HG03280 (cell line): ENCODE measurements at regions not wholly inside any gene's neighbourhood (a gene's known extent, or its start where the extent isn't known, plus 50 kb on each side); places are given as distances from the start of the nearest gene placed in this dataset.

ENCODE experiments used
- ATAC-seq: cut with Tn5 transposase; IDR thresholded peaks from one replicate; pipeline ENCODE4 v1.9.1; 2021; ENCODE audit warnings: mild to moderate bottlenecking, moderate library complexity; ENCODE audit not compliant: unreplicated experiment

DNA sequence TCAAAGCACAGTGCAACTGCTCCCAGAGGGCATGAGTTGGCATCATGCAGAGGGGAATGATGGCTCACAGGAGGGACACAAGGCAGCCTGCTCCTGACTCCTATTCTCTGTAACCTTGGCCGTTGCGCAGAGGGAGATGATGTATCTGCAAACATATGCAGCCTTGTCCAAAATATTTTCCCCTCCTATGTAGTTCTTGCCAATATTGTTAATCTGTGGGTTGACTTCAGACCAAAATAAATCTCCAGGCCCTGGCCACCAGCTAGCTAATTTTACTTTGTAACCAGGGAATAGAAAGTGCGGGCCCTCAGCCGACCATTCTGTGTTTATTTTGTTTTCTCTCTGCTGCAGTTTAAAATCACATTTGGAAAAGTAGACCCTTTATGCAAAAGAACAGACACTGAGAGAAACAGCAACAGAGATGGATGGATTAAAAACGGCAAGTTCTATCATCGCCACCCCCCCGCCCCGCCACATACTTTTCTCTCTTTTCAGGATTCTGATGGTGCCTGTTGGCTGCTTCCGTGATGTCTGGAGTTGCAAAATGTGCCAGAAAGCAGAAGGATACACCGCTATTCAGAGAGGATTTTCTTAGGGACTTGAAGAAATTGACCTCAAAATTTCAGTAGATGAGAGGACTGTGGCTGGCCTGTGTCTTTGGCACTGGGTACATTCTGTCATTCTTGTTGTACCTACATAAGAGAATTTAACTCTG lies 185.3 kb upstream of the BCOR start:
- no peak for ATAC-seq

DNA sequence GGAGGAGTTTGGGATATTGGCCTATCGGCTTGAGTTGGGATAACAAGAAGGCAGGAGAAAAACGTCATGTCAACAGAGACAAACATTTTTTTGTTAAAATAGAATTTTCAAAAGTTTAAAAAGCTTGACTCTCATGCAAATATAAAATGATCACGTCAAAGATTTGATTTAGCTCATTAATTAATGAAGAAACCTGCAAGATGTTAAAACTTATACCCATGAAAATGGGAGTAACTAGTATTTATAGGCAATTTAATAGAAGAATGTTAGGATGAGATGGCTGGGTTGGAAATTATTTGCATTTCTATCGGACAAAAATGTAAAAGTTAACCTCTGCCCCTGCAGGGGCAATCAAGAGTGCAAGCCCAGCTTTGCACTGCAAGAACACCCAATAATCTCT lies 184.6 kb upstream of the BCOR start:
- no peak for ATAC-seq

- ATAC-seq = no peak
Observed at GRCh38 chrX:40281336-40282005, 183.7 kb upstream of the BCOR start.

DNA sequence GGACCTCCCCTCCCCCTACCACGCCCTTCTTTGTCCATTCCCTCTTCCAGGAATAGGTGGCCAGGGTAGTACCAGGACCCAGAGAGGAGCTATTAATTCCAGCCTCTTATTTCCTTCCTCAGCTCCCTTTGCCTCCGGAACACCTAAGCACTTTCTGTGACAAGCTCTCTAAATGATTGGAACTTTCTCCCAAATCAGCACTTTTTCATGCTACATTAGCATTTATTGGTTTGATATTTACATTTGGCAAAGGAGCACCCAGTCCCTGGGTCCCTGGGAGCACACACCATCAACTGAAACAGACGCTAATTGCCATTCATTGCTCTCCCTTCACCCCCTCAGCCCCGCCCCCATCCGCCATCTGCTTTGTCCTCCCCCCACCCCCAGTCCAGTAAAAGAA lies 182.0 kb upstream of the BCOR start:
- no peak for ATAC-seq

DNA sequence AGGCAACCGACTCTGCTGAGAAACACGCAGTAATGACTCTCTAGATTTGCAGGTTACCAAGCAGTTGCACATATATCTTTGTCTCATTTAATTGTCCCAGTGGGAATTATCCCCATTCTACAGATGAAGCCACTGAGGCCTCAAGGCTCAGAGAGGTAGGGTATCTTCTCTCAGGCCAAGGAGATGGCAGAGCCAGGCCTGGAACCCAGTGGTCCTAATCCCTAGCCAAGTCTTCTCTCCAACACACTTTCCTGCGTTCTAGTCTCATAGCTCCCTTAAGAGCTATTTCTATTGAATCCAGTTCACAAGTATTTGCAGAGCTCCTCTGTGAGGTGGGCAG lies 181.3 kb upstream of the BCOR start:
- no peak for ATAC-seq

DNA sequence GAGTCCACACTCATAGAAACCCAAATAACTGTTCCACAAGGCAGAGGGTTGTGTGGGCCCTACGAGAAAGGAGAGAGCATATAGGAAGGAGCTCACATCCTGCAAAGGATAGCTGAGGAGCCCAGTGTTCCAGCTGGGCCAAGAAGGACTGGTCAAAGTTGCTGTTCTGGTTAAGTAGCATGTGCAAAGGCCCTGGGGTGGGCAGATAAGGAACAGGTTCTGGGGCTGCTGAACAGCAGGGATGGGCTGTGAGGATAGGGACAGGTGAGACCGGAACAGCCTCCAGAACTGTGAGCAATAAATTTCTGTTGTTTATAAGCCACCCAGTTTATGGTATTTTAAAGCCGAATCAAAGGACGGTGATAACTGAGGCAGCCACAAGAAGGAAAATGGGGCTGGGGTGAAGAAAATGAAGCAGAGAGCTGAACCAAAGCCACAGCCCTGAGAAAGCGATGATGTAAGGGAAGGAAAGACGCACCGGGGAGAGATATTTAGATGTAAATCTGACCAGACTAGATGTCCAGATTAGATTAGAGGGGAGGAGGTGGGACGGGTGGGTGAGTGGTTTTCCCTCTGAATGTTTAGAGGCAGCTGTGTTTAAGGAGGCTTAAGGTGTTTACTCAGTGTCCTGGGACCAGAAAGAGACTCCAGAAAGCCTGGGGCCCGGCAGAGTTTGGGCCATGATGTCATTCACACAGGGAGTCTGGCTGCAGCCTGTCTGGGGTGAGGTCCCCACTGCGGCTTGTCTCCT lies 180.8 kb upstream of the BCOR start:
- ATAC-seq = no peak

- ATAC-seq = no peak
Observed at GRCh38 chrX:40277672-40278071, 179.9 kb upstream of the BCOR start.

GRCh38 chrX:40273356-40274050 lies 175.7 kb upstream of the BCOR start:
- ATAC-seq = no peak

DNA sequence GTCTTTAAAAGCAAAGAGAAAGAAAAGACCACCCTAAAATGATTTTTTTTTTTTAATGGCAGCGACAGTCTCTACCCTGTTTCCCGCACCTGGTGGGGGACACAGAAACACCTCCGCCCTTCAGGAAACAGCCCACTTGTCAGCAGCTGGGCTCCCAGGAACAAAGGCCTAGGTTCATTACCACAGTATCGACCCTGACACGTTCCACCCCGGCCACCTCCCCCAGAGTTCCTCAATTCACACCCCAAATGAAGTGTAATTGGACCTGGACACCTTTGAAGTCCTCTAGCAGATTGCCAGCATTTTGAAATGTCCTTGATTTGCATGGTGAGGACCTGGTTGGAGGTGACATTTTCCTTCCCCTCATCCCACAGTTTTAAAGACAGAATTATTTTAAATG lies 175.0 kb upstream of the BCOR start:
- ATAC-seq = no peak

DNA sequence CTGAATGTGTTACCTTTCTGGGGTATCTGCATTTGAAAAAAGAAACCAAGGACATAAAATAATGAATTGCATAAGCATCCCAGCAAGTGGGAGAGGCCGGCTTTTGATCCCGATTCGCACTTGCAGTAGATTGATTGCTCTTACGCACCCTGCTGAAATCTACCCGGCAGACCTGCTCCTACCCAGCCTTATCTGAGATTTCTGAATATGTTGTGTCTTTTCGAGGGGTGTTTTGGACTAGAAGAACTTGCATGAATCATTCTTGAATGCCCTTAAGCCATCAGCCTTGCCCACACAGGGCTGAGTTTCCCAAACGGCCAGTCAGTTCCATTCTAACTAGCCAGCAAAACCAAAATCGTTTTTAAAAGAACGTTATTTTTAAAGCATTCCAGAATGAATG lies 174.4 kb upstream of the BCOR start:
- no peak for ATAC-seq

GRCh38 chrX:40268188-40268520 lies 170.4 kb upstream of the BCOR start:
- no peak for ATAC-seq

GRCh38 chrX:40267334-40268187 lies 169.8 kb upstream of the BCOR start:
- no peak for ATAC-seq

GRCh38 chrX:40266490-40267333 lies 169.0 kb upstream of the BCOR start:
- ATAC-seq = no peak

GRCh38 chrX:40265936-40266335 lies 168.2 kb upstream of the BCOR start:
- ATAC-seq = no peak

DNA sequence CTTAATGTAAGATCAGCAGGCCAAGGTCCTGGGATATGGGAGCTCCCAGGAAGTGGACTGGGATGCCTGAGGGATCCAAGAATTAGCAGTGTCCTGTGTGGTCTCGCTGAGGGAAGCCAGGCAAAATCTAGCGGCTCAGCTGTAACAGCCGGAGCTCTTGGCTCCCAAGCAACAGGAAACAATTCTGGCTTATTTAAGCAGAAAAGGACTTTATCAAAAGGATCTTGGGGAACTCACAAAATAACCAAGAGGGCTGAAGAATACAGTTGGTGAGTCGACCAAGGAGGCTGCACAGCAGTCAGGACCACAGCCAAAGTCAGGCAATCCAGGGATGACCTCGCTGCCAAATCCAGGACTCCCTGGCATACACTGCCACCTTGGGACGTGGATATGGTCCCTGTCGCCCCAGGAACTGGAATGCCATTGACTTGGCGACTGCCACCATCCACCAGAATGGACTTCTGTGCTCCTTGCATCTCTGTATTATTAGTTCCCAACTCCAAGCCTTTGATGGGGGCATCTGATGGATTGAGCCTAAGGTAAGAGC lies 165.3 kb upstream of the BCOR start:
- no peak for ATAC-seq

DNA sequence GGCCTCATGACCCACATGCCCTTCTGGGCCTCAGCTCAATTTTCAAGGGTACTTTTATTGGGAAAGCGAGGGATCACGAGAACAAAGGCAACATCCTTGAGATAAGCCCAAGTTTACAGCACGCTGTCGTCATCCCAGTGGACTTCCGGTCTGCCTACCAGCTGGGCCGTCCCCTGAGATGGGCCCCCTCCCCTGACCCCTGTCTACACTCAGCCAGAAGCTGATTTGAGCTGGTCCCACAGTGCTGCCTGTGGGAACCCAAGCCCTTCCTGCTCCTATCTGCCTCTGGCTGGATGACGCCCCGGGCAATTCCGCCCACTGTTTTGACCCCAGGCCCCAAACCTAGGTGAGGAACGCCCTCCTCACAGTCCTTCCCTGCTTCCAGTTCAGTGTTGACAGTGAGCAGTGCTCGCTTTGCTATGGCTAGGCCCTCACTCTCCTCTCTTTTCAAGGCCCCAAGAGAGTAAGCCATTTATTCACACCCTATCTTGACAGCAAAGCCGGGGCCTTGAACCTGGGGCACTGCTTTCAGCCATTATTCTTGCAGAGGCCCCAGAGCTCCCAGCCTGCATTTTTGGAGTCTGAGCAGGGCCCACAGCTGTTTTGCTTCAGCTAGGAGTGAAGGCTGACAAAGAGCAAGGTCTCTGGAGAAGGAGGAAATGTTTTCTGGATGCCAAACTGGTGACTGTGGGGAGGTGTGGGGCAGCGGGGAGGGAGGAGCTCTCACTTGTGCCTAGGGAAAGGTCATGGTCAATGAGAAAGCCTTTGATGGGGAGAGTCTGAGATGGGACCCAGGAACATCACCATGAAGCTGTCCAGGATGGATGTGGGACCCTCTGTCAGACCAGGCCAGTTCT lies 164.6 kb upstream of the BCOR start:
- no peak for ATAC-seq

DNA sequence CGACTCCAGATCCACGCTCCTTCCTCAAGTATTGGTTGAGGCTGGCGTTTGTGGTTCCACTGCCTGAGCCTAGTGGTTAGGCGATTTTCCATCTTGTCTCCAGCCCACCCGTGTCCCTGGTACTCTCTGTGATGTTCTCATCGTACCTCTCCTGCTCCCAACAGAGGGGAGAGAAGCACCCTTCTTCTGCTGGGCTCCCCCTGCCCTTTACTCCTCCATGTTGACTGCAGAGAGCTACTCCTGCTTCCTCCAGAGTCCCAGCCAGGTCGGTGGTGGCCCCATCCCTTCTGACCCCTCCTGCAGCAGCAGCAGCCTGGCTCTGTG lies 164.0 kb upstream of the BCOR start:
- no peak for ATAC-seq

DNA sequence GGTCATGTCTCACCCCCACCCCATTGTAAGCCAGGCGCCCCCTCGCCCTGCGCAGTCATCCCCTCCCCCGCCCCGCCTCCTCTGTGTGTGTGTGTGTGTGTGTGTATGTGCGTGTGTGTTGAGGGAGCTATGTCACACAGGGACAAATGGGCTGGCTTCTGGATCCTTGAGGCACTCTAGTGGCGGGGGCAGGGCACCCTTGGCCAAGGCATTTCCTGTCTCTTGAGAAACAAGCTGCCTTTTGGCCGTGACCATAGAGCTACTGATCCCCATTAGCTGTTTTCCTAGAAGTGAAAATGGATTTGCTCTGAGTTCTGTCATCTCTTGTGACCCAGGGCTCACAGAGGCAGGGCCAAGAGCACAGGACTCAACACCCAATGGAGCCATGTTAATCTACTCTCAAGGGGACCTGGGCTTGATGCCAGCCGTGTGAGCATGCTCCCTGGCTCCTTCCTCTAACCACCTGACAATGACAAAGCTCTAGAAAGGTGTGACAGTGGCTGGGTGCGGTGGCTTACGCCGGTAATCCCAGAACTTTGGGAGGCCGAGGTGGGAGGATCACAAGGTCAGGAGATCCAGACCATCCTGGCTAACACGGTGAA lies 162.5 kb upstream of the BCOR start:
- no peak for ATAC-seq
